Sciatic nerve (tissue), 2 donors: ENCODE measurements at regions not wholly inside any gene's neighbourhood (a gene's known extent, or its start where the extent isn't known, plus 50 kb on each side); places are given as distances from the start of the nearest gene placed in this dataset.
"Not testable (repeated sequence)": the region's sequence is repeated elsewhere in the genome, so short reads cannot be mapped to it uniquely, and the experiment has no call there.

Source experiments
- ATAC-seq: fragments of 200-7000 bp; cut with Tn5 transposase; one replicate; pipeline ENCODE4 v1.9.1; 2020; ENCODE audit warnings: mild to moderate bottlenecking, moderate library complexity
- DNase-seq: peaks from one replicate; pipeline ENCODE4 v3.0.0-alpha.2; 2020; ENCODE audit warnings: low spot score
- intact Hi-C: fragments of 100-400 bp; cut with DNase I; formaldehyde crosslinking; loops from one replicate; pipeline ENCODE4 v1.14.2; 2022
- donor health status: DM: no; HTN: no; CAD: no.
- donor health status: DM: no; HTN: no; CAD: no.

- intact Hi-C loops, result no loop called here
- DNase-seq, result no peak
- ATAC-seq, result no peak
Measured at GRCh38 chr7:73960548-73960947, 67.4 kb upstream of the ELN start.

- intact Hi-C loops, ATAC-seq, DNase-seq: not testable (repeated sequence)
Measured at GRCh38 chr7:73961991-73962390, 66.0 kb upstream of the ELN start.

- ATAC-seq, result no peak
- no peak for DNase-seq
- intact Hi-C loops, result no loop called here
Measured at GRCh38 chr7:73963252-73963822, 64.6 kb upstream of the ELN start.

DNA sequence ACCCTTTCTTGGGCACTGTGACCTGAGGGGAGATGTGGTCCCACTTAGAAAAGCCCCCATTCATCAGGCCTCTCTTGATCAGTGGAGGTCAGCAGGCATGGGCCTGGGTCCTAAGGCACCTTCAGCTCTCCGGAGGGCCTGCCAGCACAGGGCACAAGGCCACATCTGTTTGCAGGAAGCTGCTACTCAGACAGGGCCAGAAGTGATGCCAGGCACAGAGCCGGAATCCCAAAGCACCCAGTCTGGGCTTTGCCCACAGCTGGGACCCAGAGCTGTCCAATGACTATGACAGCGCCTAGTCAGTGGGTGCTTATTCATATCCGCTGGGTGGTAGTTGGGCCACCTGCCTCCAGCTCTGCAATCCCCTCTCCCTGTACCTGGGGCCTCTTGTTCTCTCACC, 63.2 kb upstream of the ELN start:
- DNase-seq (peak; percentile 15), ATAC-seq (no peak)
- intact Hi-C loops, result no loop called here

- ATAC-seq (no peak), DNase-seq (peak; percentile 8)
- intact Hi-C loops, result no loop called here
Measured at GRCh38 chr7:73966062-73966940, 61.7 kb upstream of the ELN start.

DNA sequence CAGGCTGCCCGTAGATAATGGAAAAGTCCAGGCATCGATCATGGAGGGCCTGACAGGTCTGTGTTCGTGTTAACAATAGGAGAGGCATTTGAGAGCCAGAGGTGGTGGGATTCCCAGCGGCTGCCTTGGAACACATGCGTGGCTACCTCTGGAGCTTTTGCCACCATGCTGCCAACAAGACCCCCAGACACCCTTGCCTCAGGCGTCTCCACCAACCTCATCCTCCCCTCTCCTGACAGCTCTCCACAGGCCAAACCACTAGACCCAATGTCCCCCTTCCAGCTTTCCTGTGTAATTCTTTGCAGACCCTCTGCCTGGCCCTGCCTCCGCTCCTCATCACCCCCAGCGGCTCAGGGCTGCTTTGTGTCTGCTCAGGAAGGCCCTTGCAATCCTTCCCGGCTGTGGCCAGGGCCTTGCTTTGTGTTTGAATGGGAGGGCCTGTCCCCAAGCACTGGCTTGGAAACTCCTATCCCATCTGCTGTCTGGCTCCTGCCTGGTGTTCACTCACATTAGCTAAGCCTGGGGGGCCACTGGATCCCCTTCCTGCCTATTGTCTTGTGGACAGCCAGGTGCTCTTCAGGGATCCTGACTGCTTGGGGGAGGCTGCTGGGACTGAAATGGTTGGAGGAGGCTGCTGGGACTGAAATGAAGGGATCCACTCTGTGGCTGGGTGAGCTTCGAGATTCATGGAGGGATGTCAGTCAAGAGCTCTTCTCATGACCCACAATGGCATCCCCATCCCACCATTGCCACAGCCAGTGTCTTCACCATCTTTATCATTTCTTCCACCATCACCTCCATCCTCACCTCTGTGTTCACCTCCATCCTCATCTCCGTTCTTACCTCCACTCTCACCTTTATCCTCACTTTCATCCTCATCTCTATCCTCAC, 60.8 kb upstream of the ELN start:
- ATAC-seq, result no peak
- DNase-seq, result peak; percentile 51
- intact Hi-C loops, result no loop called here

DNA sequence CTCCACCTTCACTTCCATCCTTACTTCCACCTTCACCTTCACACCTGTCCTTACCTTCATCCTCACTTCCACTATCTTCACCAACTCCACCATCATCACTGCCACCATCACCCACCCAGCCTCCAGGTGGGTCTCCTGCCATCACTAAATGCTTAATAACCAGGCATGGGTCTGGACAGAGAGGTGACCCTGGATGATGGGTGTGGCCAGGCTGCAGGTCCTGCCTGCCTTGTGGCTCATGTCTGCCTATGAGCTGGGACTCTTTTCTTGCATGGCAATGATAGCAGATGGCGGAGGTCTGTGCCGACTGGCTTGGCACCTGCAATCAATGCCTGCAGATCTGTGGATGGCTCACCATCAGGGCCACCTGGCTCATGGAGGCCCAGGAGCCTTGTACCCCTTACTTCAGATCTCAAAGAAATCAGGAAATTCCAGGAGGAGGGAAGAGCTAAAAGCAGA, 60.1 kb upstream of the ELN start:
- intact Hi-C loops, result no loop called here
- ATAC-seq (no peak), DNase-seq (peak; percentile 15)

DNA sequence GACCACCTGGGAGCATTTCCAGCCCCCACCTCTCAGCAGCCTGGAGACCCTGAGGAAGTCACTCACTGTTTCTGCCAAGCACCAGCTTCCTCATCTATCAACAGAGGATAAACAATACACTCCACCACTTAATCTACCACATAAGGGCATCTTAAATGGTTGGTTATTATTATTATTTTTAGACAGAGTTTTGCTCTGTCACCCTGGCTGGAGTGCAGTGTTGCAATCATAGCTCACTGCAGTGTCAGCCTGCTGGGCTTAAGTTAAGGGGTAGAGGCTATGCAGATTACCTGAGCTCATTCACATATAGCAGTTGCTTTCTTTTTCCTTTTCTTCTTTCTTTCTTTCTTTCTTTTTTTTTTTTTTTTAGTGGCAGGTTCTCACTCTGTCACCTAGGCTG, 59.5 kb upstream of the ELN start:
- DNase-seq (peak; percentile 8), ATAC-seq (no peak)
- intact Hi-C loops, result no loop called here

DNA sequence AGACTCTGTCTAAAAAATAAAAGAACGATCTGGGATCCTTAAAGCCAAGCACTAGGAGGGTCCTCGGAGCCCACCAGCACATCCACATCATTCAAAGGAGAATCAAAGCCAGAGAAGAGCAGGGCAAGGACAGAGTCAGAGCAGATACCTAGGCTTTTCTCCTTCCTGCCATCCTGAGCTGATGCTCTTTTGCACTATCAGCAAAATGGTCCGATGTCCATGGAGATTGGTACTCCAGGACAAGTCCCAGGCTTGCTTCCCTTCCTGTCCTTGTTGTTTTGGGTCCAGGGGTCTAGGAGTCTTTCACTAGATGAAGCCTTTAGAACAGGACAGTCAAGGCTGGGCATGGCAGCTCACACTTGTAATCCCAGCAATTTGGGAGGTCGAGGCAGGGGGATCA, 58.0 kb upstream of the ELN start:
- peak; percentile 23 for DNase-seq
- no peak for ATAC-seq
- intact Hi-C loops, result no loop called here

DNA sequence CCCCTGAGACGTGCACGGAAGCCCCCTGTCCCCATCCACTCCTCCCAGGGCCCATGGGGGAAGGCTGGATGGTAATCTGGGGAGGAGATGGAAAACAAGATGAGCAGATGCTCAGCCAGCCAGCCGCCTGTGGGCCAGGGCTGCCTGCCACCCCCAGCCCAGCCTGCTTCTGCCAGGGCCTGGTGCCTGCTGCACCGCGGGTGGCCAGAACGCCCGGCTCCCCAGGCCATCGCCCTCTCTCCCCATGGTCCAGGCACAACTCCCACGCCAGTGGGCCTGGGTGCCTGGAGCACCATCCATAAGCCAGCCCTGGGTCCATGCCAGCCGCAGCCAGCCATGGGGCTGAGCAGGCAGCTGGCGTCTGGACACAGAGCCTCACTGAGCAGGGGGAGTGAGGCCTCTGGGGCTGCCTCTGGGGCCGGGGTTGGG, 57.2 kb upstream of the ELN start:
- ATAC-seq (no peak), DNase-seq (peak; percentile 47)
- intact Hi-C loops, result no loop called here

DNA sequence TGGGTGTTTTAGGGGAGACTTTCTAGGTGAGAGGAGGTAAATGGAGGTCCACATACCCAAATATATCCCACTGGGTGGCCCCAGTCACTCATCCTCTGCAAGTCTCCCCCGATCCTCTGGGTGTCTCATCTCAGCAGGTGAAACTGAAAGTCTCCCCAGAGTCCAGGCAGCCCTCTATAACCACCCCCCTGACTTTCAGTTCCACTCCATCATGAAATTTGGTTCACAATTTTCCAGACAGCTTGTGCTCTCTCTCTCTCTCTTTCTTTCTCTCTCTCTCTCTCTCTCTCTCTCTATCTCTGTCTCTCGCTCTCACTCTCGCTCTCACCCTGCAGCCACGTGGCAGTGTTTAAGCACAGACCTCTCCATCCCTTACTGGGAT, 56.7 kb upstream of the ELN start:
- DNase-seq, result no peak
- intact Hi-C loops, result no loop called here

DNA sequence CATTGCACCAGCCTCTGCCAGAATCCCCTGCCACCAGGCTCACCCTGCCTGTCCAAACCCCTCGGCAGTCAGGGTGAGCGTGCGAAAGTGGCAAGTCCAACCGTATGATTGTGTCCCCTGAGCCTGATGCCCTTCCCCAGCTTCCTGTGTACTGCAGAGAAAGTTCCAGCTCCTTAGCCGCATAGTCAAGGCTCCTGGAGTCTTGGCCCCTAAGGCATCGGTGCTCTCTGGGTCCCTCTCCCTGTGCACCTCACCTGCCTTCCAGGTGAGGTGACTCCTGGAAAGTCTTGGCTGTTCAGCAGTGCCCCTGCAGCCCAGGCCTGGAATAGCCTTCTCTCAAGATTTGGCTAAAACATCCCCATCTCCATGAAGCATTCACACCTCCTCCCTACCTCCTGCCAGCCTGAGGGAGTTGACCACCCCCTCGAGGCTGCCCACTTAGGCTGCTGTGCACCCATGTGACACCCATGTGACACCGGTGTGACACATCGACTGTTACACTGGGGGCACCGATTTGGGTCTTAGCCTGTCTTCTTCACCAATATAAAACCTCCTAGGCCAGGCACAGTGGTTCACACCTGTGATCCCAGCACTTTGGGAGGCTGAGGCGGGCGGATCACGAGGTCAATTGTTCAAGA, 56.1 kb upstream of the ELN start:
- intact Hi-C loops, result no loop called here
- DNase-seq (peak; percentile 42), ATAC-seq (no peak)

More for the DNA sequence above, 56.7 kb upstream of the ELN start:
- no peak for ATAC-seq

DNA sequence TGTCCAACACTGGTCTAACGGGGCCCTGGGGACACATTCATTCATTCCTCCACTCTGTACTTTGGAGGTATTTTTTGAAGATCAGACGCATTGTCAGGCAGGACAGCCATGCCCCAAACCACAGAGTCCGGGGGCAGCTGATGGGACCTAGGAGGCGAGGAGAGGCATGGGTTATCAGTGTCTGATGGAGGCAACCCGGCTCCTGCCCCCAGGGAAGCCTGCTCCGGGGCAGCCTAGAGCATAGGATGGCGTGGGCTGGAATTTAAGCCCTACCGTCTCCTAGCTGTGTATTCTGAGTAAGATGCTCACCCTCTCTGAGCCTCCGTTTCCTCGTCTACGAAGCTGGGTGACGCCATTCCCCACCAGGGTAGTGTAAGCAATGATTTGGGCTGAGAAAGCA, 55.4 kb upstream of the ELN start:
- ATAC-seq, result no peak
- peak; percentile 36 for DNase-seq

DNA sequence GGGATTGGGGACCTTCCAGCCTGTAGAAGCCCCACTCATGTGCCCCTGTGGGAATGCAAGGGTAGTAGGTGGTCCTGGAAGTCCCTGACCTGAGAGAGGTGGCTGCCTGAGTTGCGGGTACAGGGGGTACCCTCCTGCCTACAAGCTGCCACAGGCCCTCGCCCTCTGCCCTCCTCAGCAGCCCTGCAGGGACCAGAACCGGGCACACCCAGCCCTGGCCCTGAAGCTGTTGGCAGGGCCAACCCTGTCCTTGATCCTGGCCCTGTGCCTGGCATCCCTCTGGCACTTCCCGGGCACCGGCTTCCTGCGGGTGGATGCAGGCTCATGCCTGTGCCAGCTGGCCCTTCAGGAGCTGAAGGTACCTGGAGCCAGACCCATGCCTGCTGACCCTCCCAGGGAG, 54.9 kb upstream of the ELN start:
- no peak for ATAC-seq
- intact Hi-C loops, result no loop called here
- peak; percentile 48 for DNase-seq

More for the DNA sequence above, 55.4 kb upstream of the ELN start:
- intact Hi-C loops, result no loop called here

GRCh38 chr7:73974101-73974947, 53.6 kb upstream of the ELN start:
- no peak for ATAC-seq
- DNase-seq, result peak; percentile 36
- intact Hi-C loops, result no loop called here

- intact Hi-C loops, result no loop called here
- ATAC-seq, result no peak
- DNase-seq, result peak; percentile 47
Measured at GRCh38 chr7:73974948-73975926, 52.7 kb upstream of the ELN start.
